Astrocyte of the cerebellum (primary cell): ENCODE measurements at regions not wholly inside any gene's neighbourhood (a gene's known extent, or its start where the extent isn't known, plus 50 kb on each side); places are given as distances from the start of the nearest gene placed in this dataset.

ENCODE experiments used
- DNase-seq: peaks from one replicate; pipeline ENCODE4 v3.0.0-alpha.2; 2011; ENCODE audit warnings: low read depth
- H3K4me3 ChIP-seq: 2 replicates; pipeline ENCODE4 v1.5.1; 2011; ENCODE audit warnings: mild to moderate bottlenecking, low read depth, low read length, moderate library complexity
- in situ Hi-C: cut with HindIII; loops from 2 replicates; pipeline ENCODE4 v1.10.0; 2017; ENCODE audit warnings: low sequenced_read_pairs
- TF ChIP-seq, protein P1 (sequence below): IDR thresholded peaks from 2 replicates; pipeline ENCODE4 v1.5.1; 2012; ENCODE audit warnings: low read length, low read depth, moderate library complexity, mild to moderate bottlenecking; ENCODE audit errors: missing control alignments

DNA sequence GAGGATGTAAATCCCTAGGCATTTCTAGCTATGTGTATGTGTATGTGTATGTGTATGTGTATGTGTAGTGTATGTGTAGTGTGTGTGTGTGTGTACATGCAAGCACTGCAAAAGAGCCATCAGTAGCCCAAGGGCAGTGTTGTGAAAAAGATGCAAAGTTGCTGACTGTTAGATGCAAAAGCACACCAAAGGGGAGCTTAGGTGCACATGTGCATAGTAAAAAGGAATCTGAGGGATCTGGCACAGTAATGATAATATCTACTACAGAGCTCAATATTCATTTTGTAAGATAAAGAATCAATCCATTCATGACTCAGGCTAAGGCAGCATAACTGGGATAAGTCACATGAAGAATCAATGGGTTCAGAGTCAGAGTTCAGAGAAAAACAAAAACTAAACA is 80.2 kb downstream of the TMEM47 start:
- in situ Hi-C loops, result no loop called here
- DNase-seq, result no peak
- TF ChIP-seq, protein P1, sequence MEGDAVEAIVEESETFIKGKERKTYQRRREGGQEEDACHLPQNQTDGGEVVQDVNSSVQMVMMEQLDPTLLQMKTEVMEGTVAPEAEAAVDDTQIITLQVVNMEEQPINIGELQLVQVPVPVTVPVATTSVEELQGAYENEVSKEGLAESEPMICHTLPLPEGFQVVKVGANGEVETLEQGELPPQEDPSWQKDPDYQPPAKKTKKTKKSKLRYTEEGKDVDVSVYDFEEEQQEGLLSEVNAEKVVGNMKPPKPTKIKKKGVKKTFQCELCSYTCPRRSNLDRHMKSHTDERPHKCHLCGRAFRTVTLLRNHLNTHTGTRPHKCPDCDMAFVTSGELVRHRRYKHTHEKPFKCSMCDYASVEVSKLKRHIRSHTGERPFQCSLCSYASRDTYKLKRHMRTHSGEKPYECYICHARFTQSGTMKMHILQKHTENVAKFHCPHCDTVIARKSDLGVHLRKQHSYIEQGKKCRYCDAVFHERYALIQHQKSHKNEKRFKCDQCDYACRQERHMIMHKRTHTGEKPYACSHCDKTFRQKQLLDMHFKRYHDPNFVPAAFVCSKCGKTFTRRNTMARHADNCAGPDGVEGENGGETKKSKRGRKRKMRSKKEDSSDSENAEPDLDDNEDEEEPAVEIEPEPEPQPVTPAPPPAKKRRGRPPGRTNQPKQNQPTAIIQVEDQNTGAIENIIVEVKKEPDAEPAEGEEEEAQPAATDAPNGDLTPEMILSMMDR, result no peak
- no peak overlapping the region for H3K4me3 ChIP-seq

DNA sequence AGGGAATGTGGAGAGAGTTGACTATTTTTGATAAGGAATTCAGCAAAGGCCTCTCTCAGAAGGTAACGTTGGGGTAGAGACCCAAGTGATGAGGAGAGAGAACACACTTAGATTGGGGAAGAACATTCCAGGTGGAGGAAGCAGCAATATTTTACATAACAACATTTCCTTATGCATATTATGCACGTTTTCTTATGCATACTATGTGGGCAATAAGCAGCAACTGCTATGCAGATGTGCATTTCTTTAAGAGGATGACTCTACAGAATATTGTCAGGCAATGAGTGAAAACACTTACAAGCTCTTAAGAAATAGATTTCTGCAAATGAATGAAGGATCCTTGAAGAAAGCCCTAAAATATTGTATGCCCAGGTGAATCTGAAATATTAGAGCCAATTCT is 91.1 kb downstream of the TMEM47 start:
- in situ Hi-C loops, result no loop called here
- H3K4me3 ChIP-seq, result no peak overlapping the region
- TF ChIP-seq, protein P1, result no peak
- DNase-seq, result no peak

DNA sequence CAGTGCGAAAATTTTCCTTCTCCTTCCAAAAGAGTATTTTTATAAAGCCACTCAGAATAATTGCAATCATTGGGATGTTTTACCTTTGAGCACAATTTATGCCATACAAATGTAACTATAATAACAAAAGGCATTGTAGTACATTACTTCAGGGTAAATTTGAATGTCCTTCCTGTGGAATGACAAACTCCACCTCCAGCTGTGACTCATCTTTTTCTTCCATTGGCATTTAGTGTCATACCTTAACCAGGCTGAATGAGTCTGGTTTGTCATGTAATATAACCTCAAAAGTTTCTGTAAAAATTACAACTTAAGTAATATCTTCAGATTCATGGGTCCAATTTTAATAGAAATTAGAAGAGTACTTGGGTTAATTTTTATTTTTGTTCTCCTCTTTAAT is 93.3 kb downstream of the TMEM47 start:
- no peak for DNase-seq
- TF ChIP-seq, protein P1, result no peak
- in situ Hi-C loops, result no loop called here
- H3K4me3 ChIP-seq, result no peak overlapping the region

DNA sequence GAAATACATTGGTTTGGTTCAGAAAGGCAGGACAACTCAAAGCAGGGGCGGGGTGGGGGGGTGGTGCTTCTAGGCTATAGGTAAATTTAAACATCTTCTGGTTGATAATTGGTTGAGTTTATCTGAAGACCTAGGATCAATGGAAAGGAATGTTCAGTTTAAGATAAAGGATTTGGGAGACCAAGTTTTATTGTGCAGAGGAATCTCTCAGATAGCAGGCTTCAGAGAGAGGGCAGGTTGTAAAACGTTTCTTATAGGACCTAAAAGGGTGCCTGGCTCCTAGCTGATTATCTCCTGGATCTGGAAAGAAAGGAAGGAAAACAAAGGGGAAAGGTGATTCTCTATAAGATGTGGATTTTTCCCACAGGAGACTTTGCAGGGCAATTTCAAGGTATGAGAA is 94.0 kb downstream of the TMEM47 start:
- TF ChIP-seq, protein P1, result no peak
- no peak overlapping the region for H3K4me3 ChIP-seq
- in situ Hi-C loops, result no loop called here
- no peak for DNase-seq

DNA sequence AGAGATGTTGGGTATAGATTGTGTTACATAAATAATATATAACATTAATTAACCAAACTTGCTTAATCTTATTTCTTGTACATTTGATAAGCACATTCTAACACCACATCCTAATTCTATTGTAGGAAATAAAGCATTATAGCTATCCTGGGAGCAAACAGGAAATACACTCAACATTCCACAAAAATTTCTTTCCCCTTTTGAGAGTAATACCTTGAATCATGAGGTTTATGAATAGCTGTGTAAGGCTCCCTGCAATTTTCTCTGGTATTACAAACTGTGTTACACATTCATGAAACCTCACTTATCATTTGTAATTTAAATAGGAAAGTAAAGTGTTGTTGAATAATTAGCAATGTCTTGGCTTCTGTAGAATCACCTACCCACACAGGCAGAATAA is 95.1 kb downstream of the TMEM47 start:
- no peak for DNase-seq
- no peak overlapping the region for H3K4me3 ChIP-seq
- TF ChIP-seq, protein P1, result no peak
- in situ Hi-C loops, result no loop called here

DNA sequence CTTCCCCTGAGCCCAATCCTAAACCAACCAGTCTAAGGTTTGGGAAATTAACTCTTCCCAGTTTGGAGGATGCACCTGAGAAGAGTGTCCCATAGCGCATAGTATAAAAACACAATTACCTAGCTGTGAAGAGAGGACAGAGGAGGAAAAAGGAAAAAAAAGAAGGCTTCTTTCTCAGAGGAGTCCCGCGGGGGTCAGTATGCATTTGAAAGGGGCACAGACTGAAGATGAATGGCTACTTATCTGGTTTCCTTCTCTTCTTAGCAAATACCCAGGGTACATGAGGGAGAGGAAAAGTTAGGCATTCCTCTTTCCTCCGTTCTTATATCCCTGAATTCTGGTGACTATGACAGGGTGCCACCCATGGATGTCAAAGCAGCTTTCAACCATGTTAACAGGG is 96.9 kb downstream of the TMEM47 start:
- H3K4me3 ChIP-seq, result no peak overlapping the region
- TF ChIP-seq, protein P1, result no peak
- no peak for DNase-seq
- in situ Hi-C loops, result no loop called here

DNA sequence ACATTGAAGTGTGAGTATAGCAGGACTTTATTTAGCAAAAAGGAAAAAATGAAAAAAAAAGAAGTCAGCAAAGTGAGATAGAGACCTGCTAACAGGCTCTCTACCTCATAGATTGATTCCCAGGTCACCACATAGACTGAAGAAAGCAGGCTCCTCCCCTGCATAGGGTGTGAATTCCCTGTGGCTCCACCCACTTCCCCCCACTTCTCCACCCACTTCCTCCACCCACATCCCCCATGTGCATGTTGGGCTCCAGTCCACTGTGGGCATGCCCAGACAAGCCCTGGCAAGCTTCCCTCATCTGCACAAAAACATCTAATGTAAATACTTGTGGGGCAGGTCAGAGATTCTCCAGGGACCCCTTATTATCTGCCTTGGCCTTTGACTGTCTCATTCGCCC is 97.8 kb downstream of the TMEM47 start:
- in situ Hi-C loops, result no loop called here
- TF ChIP-seq, protein P1, result no peak
- no peak overlapping the region for H3K4me3 ChIP-seq
- DNase-seq, result no peak
